Stimulated activated CD8-positive, alpha-beta memory T cell treated with anti-CD3 and anti-CD28 coated beads, Interleukin-4, amount 100 ng/mL, for 48 hours (primary cell): ENCODE measurements at regions not wholly inside any gene's neighbourhood (a gene's known extent, or its start where the extent isn't known, plus 50 kb on each side); places are given as distances from the start of the nearest gene placed in this dataset.
"Not testable (repeated sequence)": the region's sequence is repeated elsewhere in the genome, so short reads cannot be mapped to it uniquely, and the experiment has no call there.

ENCODE experiments used
- DNase-seq: peaks from one replicate; pipeline ENCODE4 v3.0.0-alpha.2; 2020

GRCh38 chr4:183044924-183045640, 54.0 kb upstream of the WWC2 start:
- not testable (repeated sequence) for DNase-seq

- DNase-seq, result no peak
These were observed 60.6 kb upstream of the WWC2 start for GRCh38 chr4:183038436-183038835.

- DNase-seq, result no peak
These were observed 63.2 kb upstream of the WWC2 start for GRCh38 chr4:183035726-183036415.

GRCh38 chr4:183035256-183035655, 63.8 kb upstream of the WWC2 start:
- no peak for DNase-seq

GRCh38 chr4:183030823-183031222, 68.2 kb upstream of the WWC2 start:
- no peak for DNase-seq

GRCh38 chr4:183030309-183030708, 68.7 kb upstream of the WWC2 start:
- DNase-seq, result no peak

- no peak for DNase-seq
These were observed 69.7 kb upstream of the WWC2 start for GRCh38 chr4:183029365-183029764.

- no peak for DNase-seq
These were observed 72.4 kb upstream of the WWC2 start for GRCh38 chr4:183026701-183027100.

- no peak for DNase-seq
These were observed 76.4 kb upstream of the WWC2 start for GRCh38 chr4:183022617-183023016.

- DNase-seq, result no peak
These were observed 81.1 kb upstream of the WWC2 start for GRCh38 chr4:183017962-183018361.

- DNase-seq, result no peak
These were observed 84.5 kb upstream of the WWC2 start for GRCh38 chr4:183014361-183015084.

GRCh38 chr4:183013730-183014002, 85.4 kb upstream of the WWC2 start:
- DNase-seq, result no peak

- no peak for DNase-seq
These were observed 86.0 kb upstream of the WWC2 start for GRCh38 chr4:183012879-183013729.

- no peak for DNase-seq
These were observed 87.7 kb upstream of the WWC2 start for GRCh38 chr4:183011213-183011907.

GRCh38 chr4:183008492-183008891, 90.6 kb upstream of the WWC2 start:
- DNase-seq, result no peak

- DNase-seq, result not testable (repeated sequence)
These were observed 87.2 kb upstream of the DCTD start for GRCh38 chr4:183004370-183004769.

- DNase-seq, result no peak
These were observed 77.0 kb upstream of the DCTD start for GRCh38 chr4:182994171-182994570.

GRCh38 chr4:182978152-182978827, 61.1 kb upstream of the DCTD start:
- DNase-seq, result no peak

GRCh38 chr4:182975806-182976205, 58.6 kb upstream of the DCTD start:
- DNase-seq, result peak; percentile 26

- no peak for DNase-seq
These were observed 56.8 kb upstream of the DCTD start for GRCh38 chr4:182973941-182974340.

GRCh38 chr4:182973511-182973911, 56.3 kb upstream of the DCTD start:
- no peak for DNase-seq

GRCh38 chr4:182971702-182972101, 54.5 kb upstream of the DCTD start:
- no peak for DNase-seq
